ENCODE measurements at regions not wholly inside any gene's neighbourhood (a gene's known extent, or its start where the extent isn't known, plus 50 kb on each side); places are given as distances from the start of the nearest gene placed in this dataset.

GRCh38 chr13:76745261-76746200 is 140.7 kb downstream of the KCTD12 start:
- no peak for DNase-seq

- no peak for DNase-seq
These were observed 144.6 kb downstream of the KCTD12 start for GRCh38 chr13:76741624-76742023.

- DNase-seq, result no peak
These were observed 145.2 kb downstream of the KCTD12 start for GRCh38 chr13:76741046-76741445.

GRCh38 chr13:76738616-76739015 is 147.6 kb downstream of the KCTD12 start:
- no peak for DNase-seq

GRCh38 chr13:76737526-76737925 is 148.7 kb downstream of the KCTD12 start:
- DNase-seq, result no peak

- DNase-seq, result no peak
These were observed 150.6 kb downstream of the KCTD12 start for GRCh38 chr13:76735641-76736040.

- no peak for DNase-seq
These were observed 152.5 kb downstream of the KCTD12 start for GRCh38 chr13:76733671-76734070.

- DNase-seq, result no peak
These were observed 153.8 kb downstream of the KCTD12 start for GRCh38 chr13:76732367-76732766.

GRCh38 chr13:76730220-76730619 is 156.0 kb downstream of the KCTD12 start:
- no peak for DNase-seq

- DNase-seq, result no peak
These were observed 156.5 kb downstream of the KCTD12 start for GRCh38 chr13:76729691-76730090.

- DNase-seq, result no peak
These were observed 160.3 kb downstream of the KCTD12 start for GRCh38 chr13:76725896-76726295.

GRCh38 chr13:76725211-76725610 is 161.0 kb downstream of the KCTD12 start:
- no peak for DNase-seq

GRCh38 chr13:76724421-76724820 is 161.8 kb downstream of the KCTD12 start:
- no peak for DNase-seq

- no peak for DNase-seq
These were observed 162.5 kb downstream of the KCTD12 start for GRCh38 chr13:76723551-76724232.

- no peak for DNase-seq
These were observed 163.4 kb downstream of the KCTD12 start for GRCh38 chr13:76722782-76723181.

GRCh38 chr13:76720821-76721220 is 165.4 kb downstream of the KCTD12 start:
- no peak for DNase-seq

GRCh38 chr13:76720416-76720815 is 165.8 kb downstream of the KCTD12 start:
- no peak for DNase-seq

GRCh38 chr13:76719955-76720354 is 166.2 kb downstream of the KCTD12 start:
- no peak for DNase-seq

GRCh38 chr13:76717092-76717491 is 169.1 kb downstream of the KCTD12 start:
- no peak for DNase-seq

- DNase-seq, result no peak
These were observed 170.6 kb downstream of the KCTD12 start for GRCh38 chr13:76715621-76716020.

- no peak for DNase-seq
These were observed 171.1 kb downstream of the KCTD12 start for GRCh38 chr13:76715075-76715474.

GRCh38 chr13:76713280-76713679 is 172.9 kb downstream of the KCTD12 start:
- DNase-seq, result no peak

GRCh38 chr13:76711550-76712182 is 174.5 kb downstream of the KCTD12 start:
- no peak for DNase-seq

- DNase-seq, result no peak
These were observed 176.4 kb downstream of the KCTD12 start for GRCh38 chr13:76709851-76710250.

All from DMS153 (cell line).